ENCODE measurements at regions not wholly inside any gene's neighbourhood (a gene's known extent, or its start where the extent isn't known, plus 50 kb on each side); places are given as distances from the start of the nearest gene placed in this dataset.
"Not testable (repeated sequence)": the region's sequence is repeated elsewhere in the genome, so short reads cannot be mapped to it uniquely, and the experiment has no call there.

DNA sequence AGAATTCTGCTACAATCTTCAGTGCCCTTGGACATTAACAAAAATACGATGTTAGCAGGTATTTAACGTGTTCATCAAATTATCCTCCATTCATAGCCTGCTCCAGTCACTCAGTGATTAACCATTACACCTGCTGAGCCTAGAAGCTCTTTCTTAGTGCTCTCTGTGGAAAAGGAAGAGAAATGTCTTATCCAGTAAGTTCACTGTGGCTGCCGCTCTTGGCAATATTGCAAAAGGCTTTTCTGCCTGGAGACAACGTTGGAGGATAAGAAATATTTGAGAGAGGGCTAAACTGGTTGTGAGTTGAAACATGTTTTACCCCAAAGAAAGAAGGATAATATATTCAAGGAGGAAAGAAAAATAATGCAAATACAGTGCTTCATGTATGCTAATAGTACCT lies 217.4 kb upstream of the HSF2 start:
- DNase-seq (ENCODE audit: low spot score), result no peak

DNA sequence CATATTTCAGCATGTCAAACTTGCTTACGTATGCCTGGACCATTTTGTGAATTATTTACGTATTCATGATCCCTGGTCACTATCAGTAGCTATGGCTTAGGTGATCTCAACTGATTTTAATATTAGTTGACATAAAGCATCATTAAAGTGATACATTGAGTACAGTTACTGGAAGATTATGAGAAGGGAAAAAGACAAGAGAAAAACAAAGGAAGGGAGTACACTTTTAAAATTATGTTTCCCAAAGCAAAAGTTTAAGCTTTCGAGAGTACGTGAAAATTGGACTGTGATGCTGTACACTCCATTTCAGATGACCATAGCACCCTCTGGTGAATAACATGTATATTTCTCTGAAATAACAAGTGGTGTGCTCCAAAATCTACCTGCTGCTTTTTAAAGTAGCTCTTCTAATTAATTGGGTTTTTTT lies 215.0 kb upstream of the HSF2 start:
- peak; percentile 24 for DNase-seq (ENCODE audit: low spot score)

DNA sequence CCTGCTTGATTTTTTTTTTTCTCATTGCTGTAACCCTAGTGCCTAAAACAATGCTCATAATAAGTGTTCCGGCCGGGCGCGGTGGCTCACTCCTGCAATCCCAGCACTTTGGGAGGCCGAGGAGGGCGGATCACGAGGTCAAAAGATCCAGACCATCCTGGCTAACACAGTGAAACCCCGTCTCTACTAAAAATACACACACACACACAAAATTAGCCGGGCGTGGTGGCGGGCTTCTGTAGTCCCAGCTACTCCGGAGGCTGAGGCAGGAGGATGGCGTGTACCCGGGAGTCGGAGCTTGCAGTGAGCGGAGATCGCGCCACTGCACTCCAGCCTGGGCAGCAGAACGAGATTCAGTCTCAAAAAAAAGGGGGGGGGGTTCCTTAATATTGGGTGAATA lies 214.0 kb upstream of the HSF2 start:
- not testable (repeated sequence) for DNase-seq (ENCODE audit: low spot score)

DNA sequence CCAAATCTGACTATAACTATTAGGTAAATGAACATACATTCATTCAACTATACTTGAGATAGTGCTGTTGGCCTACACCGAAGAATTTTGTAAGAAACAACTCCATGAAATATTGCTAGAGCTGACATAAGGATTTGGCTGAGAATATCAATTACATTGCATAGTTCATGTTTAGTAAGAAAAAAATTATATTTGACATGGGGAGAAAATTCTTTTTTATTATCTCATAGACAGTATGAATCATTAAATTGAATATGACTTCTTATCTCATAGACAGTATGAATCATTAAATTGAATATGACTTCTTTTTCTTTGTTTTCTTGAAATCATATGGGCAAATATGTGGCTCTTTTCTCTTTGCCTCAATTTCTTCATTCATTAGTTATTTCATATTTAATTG lies 212.3 kb upstream of the HSF2 start:
- no peak for DNase-seq (ENCODE audit: low spot score)

DNA sequence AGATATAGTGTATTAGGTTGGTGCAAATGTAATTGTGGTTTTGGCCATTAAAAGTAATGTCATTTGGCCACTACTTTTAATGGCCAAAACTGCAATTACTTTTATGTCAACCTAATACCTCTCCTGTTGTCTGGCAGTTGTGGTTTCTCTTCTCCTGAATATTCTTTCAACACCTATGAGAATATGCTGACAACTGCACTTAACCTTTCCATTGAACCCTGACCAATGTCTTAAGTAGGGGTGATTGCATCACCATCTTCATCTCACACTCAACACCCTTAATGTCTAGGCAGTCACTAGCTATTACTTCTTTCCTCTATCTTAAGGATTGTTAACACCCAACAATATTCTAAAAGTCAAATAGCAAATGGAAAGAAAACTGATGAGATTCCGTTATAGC lies 200.5 kb upstream of the HSF2 start:
- no peak for DNase-seq (ENCODE audit: low spot score)

DNA sequence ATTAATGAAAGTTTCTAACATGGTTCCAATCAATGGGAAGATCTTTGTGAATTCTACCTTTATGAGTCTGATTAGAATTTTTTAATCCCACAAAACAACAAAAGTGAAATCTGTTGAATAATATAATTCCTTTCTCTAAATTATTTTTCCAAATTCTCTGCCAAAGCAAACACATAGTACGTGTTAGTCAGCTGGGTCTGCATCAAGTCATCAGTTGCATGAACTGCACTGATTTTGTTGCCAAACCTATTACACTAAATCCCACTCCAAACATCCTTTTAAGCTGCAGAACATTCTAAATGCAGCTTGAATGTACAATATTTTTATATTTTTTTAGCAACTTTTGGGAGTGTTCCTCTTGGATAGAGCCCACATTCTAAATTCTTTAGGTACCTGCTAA lies 199.0 kb upstream of the HSF2 start:
- no peak for DNase-seq (ENCODE audit: low spot score)

DNA sequence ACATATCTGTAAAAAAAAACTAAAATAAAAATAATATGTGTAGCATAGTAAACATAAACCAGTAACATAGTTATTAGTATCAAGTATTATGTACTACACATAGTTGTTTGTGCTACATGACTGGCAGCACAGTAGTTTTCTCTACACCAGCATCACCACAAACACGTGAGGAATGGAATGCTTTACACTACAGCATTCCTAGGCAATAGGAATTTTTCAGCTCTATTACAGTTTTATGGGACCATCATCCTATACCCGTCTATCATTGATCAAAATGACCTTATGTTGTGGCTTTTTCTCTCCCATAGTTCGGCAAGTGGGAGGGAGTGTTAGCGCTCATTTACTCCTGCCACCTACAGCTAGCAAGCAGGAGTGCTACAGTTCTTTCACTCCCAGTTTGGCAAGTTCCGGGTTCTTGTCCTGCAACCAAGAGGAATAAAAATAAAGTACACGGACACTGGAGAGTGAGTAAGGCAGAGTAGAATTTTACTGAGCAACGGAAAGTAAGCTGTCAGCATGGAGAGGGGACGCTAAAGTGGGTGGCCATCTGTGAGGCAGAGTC lies 196.8 kb upstream of the HSF2 start:
- no peak for DNase-seq (ENCODE audit: low spot score)

DNA sequence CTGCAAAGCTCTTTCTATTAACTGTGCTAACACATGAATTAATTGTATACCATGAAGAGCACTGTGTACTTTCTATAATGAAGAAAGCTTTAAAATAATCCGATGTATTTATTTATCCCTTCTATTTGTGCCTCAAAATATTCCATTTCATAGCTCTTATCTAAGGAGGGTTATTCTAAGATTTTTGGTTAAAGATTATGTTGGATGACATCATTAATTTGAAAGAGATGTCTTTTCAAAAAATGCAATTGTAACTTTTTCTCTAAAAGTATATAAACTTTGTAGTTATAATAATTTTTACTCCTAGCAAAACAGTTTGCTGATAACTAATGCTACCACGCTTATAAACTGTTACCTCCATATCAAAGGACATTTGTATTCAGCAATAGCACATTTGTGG lies 192.4 kb upstream of the HSF2 start:
- no peak for DNase-seq (ENCODE audit: low spot score)

DNA sequence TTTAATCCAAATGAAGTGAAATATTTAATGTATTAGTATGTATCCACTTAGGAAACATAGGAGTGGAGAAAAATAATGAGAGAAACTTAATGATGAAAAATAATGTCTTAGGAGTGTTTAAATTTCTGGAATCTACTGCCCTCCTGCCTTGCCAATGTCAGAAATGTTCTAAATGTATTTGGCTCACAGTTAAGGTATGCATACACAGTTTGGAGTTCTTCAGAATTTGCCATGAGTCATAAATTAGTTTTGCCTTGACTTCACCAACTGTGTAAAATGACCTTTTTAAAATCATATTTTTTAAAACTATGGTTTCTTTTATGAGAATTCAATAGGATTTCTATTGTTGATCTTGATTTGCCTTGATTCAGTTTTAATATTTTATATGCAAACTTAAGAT lies 191.7 kb upstream of the HSF2 start:
- DNase-seq (ENCODE audit: low spot score), result no peak

DNA sequence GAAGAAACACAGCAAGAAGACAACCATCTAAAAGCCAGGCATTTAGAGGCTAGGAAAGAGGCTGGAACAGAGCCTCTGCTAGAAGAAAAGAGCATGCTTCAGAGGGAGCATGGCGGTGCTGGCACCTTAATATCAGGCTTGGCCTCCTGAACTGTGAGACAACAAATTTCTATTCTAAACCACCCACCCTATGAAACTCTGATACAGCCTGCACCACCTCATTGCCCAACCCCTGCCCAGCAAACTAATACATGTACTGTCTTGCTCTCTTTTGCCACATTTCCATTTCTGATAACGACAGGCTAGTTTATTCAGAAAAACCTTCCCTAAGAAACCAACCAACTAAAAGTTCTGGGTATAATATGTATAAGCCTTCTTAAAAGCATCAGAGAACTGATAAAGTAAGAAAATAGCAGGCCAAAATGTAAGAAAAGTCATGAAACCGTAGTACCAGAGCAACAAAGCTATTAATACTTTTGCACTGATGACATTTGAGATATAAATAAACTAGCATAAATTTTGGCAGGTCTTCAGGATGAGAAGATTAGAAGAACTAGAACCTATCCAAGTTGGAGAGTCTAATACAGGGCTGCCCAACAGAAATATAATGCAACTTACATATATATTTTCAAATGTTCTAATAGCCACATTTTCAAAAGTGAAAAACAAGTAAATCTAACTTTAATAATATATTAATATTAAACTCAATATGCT lies 184.7 kb upstream of the HSF2 start:
- DNase-seq (ENCODE audit: low spot score), result no peak

DNA sequence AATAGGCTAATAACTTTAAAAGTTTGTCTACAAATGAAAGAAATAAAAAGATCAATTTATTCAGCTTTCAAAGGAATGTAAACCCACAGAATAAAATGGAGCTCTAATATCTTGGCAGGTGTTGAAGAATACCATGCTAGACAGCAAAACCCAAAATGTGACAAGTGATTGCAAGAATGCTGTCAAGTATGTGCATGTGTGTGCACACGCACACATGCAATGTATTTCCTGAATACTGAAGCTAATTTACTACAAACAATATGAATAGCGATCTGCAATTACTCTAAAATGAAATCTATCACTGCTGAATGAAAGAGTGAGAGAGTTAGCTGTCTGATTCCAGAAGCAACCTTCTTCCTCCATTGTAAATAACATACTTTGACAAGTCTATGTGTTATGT lies 179.2 kb upstream of the HSF2 start:
- DNase-seq (ENCODE audit: low spot score), result no peak

DNA sequence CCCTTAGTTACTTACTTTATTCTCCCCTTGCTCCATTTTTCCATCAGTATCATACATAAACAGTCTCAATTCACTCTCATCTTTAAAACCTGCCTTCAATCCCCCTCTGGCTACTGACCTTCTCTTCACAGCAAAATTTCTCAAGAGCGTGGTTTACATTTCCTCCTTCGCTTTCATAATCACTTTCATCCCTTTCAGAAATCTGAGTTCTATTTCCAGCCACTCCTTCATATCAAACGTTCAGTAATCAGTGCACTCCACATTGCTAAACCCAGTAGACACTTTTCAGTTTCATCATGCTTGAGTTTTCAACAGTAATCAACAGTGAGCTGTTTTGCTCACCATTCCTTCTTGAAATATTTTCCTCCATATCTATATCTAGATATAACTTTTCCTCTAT lies 176.7 kb upstream of the HSF2 start:
- no peak for DNase-seq (ENCODE audit: low spot score)

DNA sequence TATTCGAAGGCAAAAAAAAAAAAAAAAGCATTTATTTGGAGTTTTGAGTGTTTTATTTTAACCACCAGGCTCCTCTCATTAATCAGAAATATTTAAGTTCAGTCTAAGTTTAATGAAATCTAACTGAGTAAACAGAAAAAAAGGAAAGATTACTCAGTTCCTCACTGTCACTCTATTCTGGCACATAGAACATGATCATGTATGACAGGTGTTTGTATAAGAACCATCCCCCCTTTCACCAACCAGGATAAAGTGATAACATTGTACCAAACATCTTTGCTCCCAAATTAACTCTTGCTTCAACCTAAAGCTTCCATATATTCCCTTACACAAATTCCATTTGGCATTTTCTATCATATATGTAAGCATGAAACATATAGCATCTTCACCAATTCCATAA lies 176.2 kb upstream of the HSF2 start:
- no peak for DNase-seq (ENCODE audit: low spot score)

DNA sequence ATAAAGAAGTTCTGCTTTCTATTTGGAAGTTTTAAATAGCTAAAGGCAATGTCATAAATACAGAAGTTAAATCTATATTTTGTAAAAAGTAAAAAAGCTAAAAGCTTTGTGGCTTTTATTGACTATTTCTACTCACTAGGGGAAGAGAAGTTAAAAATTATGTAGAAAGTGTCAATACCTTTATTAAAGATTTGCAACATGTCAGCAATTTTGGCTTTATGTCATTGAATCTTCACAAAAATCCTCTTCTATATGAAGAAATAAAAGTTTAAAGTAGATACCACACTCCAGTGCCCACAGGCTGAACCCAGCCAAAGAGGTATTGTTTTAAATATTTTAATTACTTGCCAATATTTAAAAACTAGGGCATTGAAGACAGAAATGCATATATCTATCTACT lies 160.6 kb upstream of the HSF2 start:
- no peak for DNase-seq (ENCODE audit: low spot score)

DNA sequence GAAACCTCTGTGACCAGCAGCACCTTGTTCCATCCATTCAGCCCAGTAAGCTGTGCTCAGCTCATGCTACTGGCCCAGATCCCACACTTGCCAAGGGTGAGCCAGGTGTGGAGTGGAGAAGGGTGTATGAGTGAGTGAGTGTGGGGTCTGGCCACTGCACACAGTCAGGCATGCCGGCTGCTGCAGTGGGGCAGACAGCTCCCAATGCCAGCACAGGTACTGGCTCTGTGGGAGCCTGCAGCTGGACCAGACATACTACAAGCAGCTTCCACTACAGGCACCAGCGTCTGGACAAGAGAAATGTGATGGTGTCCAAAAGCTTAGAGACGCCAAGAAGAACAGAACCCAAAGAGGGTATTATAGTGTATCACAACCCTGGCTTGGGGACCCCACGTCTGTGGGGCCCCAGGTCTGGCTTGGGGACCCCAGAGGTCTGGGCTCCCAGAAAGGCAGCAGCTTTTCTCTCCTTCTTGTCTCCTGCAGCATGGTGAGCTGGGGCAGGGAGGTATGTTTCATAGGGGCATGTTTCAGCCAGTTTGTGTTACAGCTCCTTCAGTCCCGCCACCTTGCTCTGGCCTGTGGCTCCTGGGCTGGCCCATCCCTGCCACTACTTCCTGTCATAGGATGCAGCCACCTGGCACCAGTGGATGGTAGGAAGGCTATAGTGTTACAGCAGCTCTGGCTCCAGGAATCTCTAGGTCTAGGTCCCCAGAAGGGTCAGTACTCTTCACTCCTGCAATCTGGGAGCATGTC lies 152.4 kb upstream of the HSF2 start:
- no peak for DNase-seq (ENCODE audit: low spot score)

DNA sequence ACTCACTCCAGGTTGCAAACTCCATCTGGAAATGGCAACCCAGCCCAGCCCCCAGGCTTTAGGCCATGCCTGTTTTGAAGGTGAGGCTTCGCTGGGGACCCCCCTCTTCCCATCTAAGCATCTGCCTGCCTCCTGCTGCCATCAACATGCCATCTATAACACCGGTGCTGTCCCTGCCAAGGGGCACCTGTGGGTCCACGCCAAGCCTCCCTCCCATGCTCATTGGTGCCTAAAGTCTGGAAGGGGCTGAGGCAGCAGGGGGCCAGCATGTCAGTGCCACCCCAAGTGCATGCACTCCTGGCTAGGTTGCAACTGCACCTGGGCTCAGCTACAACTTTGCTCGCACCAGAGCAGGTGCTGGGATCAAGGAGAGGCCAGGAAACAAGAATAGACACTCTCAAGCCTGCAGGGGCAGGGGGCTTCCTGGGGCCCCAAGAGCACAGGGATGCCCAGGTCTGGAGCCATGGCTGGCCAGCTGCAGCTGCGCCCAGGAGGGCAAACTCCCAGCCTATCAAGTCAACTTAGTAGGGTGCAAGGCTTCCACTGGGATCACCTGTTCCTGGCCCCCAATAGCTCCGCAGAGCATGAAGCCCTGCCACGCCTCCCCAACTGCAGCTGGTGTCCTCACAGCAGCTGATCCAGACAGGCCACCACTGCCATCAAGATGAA lies 151.3 kb upstream of the HSF2 start:
- DNase-seq (ENCODE audit: low spot score), result no peak

DNA sequence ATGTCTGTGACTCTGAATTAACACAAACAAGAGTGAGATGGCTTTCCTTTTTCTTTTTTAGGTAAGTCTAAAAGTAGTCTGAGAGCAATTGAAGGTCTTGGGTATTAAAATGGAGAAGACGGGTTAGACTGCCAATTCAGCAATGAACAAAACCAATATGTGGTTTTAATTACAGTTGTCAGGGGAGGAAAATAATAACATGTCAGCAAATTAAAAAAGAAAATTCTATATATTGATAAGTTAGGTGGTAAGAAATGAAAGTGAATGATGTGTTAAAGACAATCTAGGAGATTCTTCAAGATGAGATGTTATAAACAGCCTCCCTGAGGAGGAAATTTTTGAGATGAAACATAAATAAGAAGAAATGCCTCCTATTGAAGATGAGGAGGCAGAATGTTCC lies 150.6 kb upstream of the HSF2 start:
- DNase-seq (ENCODE audit: low spot score), result no peak

DNA sequence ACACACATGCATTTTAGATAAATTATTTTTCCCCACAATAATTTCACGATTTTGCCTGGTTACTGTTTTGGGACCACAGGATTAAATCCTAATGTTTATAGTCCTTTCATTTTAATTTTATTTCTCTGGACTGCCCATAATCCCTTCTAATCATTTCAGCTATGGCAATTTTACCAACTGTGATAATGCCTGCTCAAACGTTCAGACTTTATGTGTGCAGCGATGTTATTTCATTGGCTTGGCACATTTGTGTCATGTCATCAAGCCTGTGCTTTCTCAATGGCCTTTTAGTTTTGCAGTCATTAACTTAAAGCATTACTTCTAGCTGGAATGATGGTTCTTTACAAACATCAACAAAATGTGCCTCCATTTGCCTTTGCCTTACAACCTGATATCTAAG lies 140.6 kb upstream of the HSF2 start:
- DNase-seq (ENCODE audit: low spot score), result no peak

DNA sequence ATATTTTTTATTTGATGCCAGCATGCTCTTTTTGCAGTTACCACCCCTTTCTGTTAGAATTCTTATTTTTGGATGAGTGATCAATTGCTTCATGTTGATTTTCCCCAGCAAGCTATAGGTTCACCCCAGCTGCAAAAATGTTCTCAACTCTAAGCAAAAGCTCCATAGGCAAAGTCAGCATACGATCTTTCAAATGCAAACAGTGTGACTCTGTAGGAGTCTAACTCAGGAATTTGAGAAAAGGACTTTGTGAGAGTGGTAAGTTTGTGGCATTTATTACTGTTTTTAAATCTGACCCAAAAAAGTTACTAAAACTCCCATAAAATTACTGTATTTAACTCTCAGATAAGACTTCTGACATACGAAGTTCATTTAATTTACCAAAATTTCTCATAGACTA lies 134.9 kb upstream of the HSF2 start:
- DNase-seq (ENCODE audit: low spot score), result no peak

DNA sequence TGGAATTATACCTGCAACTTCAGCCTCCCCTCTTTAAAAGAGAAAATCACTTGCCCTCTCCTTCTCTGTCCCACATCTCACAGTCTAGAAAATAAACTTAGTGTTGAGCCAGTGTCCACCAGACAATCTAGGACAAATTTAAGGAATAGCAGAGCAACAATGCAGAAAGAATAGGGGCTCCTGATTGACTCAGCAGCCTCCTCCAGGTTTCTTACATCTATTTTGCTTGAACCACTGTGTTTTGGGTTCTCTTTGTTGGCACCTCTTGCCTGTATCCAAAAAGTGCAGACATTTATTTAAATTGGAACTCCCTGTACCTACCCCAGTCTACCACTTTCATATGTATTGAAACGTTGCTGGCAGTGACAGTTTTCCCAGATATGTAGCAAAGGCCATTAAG lies 133.7 kb upstream of the HSF2 start:
- no peak for DNase-seq (ENCODE audit: low spot score)

DNA sequence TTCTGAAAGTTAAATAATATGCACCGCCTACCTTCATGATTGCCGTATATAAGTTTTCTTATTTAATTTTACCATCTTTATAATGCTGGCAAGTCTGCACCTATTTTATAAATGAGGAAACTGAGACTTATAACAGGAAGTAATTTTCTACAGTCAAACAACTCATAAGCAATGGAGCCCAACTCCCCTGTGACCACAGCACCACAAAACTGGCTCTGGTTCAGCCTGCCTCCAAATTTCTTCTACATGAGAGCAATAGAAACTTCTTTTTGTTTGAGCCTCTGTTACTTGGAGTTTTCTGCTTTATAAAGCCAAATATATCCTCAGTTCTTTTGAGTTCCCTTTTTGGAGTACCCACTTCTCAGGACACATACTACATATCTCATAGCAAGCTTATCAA lies 131.1 kb upstream of the HSF2 start:
- no peak for DNase-seq (ENCODE audit: low spot score)

DNA sequence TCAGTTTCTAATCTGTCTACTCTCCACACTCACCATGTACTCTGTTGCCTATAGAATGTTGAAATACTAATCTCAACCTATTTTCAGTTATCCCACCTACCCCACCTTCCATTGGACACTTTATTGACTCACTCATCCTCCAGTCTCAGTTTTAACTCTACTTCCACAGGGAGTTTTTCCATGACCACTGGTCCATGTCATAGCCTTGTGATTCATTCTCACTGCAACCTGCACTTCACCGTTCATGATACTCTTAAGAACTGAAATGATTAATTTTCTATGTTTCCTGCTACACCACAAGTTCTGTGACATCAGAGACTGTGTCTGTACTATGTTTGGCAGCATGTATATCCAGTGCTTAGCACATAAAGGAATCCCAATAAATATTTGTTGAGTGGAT lies 122.8 kb upstream of the HSF2 start:
- DNase-seq (ENCODE audit: low spot score), result no peak
